GM12878 (cell line): ENCODE measurements at regions not wholly inside any gene's neighbourhood (a gene's known extent, or its start where the extent isn't known, plus 50 kb on each side); places are given as distances from the start of the nearest gene placed in this dataset.

Experiments used
- CBX5 ChIP-seq: sonication (generic); IDR thresholded peaks from 2 replicates; pipeline ENCODE4 v1.6.1; 2016; ENCODE audit warnings: low read depth, moderate library complexity, mild to moderate bottlenecking, inconsistent platforms
- HDAC2 ChIP-seq: fragments of 200-600 bp; sonication (generic); IDR thresholded peaks from 2 replicates; pipeline ENCODE4 v1.6.1; 2017
- JUND ChIP-seq: IDR thresholded peaks from 2 replicates; pipeline ENCODE4 v1.6.1; 2012; ENCODE audit warnings: low read depth, mild to moderate bottlenecking, low read length, improper control_type of control experiment, moderate library complexity
- POLR2A ChIP-seq: IDR thresholded peaks from 2 replicates; pipeline ENCODE4 v1.6.1; 2011; ENCODE audit warnings: low read depth, mild to moderate bottlenecking, low read length
- SUZ12 ChIP-seq: fragments of 200-600 bp; sonication (generic); IDR thresholded peaks from one replicate; pipeline ENCODE4 v1.6.1; 2018; ENCODE audit warnings: antibody characterized with exemption, mild to moderate bottlenecking; ENCODE audit not compliant: unreplicated experiment
- TCF12 ChIP-seq: IDR thresholded peaks from 2 replicates; pipeline ENCODE4 v1.6.1; 2011; ENCODE audit warnings: low read depth, mild to moderate bottlenecking, low read length
- TF ChIP-seq, protein P1 (sequence below): IDR thresholded peaks from 2 replicates; pipeline ENCODE4 v1.6.1; 2012; ENCODE audit warnings: low read depth, low read length, improper control_type of control experiment
- TF ChIP-seq, protein P2 (sequence below): IDR thresholded peaks from 2 replicates; pipeline ENCODE4 v1.6.1; 2012; ENCODE audit warnings: low read depth, low read length, improper control_type of control experiment
- TF ChIP-seq, protein P3 (sequence below), 3 experiments: IDR thresholded peaks in 2 of 3; conservative IDR thresholded peaks in 1 of 3; 2 replicates each; pipeline ENCODE4 v1.5.1; 2011; ENCODE audit warnings: low read depth in 3 of 3, low read length in 3 of 3, mild to moderate bottlenecking in 3 of 3, control low read depth in 2 of 3, moderate library complexity in 2 of 3, inconsistent platforms in 1 of 3, mixed read lengths in 1 of 3; ENCODE audit not compliant: control insufficient read depth in 2 of 3, insufficient read depth in 1 of 3; ENCODE audit errors: extremely low read depth in 1 of 3

DNA sequence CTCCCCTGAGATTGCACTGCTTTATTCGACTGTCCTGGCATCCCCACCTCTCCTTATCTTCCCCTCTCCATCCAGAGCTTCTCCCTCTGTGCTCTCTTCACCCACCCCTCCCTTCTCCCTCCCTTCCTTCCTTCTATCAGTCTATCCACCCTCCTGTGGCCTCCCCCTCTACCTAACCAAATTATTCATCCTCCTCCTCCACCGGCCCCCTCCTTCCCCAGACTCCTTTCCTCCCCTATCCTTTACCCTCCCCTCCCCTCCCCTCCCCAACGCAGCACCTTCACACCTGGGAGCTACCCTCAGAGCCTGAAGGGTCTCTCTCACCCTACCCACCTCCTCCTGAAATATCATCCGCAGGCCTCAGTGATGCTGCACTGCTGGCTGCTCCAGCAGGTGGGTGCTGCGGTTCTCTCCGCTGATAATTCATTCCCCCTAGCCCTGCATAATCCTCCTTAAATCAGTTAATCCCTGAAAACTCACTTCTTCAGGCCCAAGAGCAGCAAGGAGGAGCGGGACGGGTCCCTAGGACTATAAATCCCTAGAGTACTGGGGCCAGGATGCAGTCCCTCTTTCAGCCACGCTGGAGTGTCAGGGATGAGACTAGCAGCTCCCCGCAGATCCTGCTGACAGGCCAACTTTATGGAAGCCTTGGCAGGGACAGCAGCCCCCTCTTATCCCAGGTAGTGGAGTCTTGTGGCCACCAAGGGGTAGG lies 97.8 kb downstream of the PCDH1 start:
- TF ChIP-seq, protein P1, sequence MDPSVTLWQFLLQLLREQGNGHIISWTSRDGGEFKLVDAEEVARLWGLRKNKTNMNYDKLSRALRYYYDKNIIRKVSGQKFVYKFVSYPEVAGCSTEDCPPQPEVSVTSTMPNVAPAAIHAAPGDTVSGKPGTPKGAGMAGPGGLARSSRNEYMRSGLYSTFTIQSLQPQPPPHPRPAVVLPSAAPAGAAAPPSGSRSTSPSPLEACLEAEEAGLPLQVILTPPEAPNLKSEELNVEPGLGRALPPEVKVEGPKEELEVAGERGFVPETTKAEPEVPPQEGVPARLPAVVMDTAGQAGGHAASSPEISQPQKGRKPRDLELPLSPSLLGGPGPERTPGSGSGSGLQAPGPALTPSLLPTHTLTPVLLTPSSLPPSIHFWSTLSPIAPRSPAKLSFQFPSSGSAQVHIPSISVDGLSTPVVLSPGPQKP, result no peak
- TF ChIP-seq, protein P2, sequence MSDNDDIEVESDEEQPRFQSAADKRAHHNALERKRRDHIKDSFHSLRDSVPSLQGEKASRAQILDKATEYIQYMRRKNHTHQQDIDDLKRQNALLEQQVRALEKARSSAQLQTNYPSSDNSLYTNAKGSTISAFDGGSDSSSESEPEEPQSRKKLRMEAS, result no peak
- TF ChIP-seq, protein P3, sequence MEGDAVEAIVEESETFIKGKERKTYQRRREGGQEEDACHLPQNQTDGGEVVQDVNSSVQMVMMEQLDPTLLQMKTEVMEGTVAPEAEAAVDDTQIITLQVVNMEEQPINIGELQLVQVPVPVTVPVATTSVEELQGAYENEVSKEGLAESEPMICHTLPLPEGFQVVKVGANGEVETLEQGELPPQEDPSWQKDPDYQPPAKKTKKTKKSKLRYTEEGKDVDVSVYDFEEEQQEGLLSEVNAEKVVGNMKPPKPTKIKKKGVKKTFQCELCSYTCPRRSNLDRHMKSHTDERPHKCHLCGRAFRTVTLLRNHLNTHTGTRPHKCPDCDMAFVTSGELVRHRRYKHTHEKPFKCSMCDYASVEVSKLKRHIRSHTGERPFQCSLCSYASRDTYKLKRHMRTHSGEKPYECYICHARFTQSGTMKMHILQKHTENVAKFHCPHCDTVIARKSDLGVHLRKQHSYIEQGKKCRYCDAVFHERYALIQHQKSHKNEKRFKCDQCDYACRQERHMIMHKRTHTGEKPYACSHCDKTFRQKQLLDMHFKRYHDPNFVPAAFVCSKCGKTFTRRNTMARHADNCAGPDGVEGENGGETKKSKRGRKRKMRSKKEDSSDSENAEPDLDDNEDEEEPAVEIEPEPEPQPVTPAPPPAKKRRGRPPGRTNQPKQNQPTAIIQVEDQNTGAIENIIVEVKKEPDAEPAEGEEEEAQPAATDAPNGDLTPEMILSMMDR (IDR thresholded peaks at IDR 0.05 in 2 of 3, conservative IDR thresholded peaks at IDR 0.05 in 1 of 3; ENCODE audit: control insufficient read depth in 2 of 3, extremely low read depth in 1 of 3, insufficient read depth in 1 of 3, low read depth in 3 of 3, low read length in 3 of 3), result no peak
- TF ChIP-seq SUZ12, result no peak
- no peak for TF ChIP-seq JUND
- no peak for TF ChIP-seq TCF12
- TF ChIP-seq HDAC2, result no peak
- TF ChIP-seq POLR2A, result no peak
- TF ChIP-seq CBX5, result no peak
